ENCODE measurements at regions not wholly inside any gene's neighbourhood (a gene's known extent, or its start where the extent isn't known, plus 50 kb on each side); places are given as distances from the start of the nearest gene placed in this dataset.

DNA sequence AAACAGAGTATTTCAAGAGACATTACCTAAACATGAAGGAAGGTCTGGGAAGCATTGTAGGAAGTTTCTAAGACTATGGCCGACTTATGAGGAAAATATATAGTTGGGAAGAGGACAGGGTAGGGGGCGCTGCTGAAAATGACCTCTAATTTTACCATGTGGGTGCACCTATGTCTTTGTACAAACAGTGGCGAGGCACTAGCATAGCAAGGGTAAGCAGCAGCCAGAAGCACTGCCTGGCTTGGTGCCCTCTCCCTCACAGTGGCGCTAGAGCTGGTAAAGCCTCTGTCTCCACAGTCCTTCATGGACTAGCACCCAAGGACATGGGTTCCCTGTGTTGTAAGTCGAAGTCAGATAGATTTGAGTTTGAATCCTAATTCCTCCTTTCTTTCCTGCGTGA is 461.2 kb downstream of the INHBA start:
- DNase-seq, result no peak
- WGBS, 5 donors, result 83 to 92% (median 86%) methylated on average over 6 of the region's 6 CpGs
- H3K27ac ChIP-seq, result no peak overlapping the region
- H3K36me3 ChIP-seq, result no peaks in the 10 kb centered on the region
- intact Hi-C loops (cut with DNase I; ENCODE audit: low total_unique reads), result no loop called here
- H3K27me3 ChIP-seq, result no peaks in the 10 kb centered on the region
- no peak for TF ChIP-seq EP300 (IDR thresholded peaks at IDR 0.05)
- no peak for TF ChIP-seq POLR2AphosphoS5 (IDR thresholded peaks at IDR 0.05)
- no peak for TF ChIP-seq POLR2A (IDR thresholded peaks at IDR 0.05)
- TF ChIP-seq, protein P1, sequence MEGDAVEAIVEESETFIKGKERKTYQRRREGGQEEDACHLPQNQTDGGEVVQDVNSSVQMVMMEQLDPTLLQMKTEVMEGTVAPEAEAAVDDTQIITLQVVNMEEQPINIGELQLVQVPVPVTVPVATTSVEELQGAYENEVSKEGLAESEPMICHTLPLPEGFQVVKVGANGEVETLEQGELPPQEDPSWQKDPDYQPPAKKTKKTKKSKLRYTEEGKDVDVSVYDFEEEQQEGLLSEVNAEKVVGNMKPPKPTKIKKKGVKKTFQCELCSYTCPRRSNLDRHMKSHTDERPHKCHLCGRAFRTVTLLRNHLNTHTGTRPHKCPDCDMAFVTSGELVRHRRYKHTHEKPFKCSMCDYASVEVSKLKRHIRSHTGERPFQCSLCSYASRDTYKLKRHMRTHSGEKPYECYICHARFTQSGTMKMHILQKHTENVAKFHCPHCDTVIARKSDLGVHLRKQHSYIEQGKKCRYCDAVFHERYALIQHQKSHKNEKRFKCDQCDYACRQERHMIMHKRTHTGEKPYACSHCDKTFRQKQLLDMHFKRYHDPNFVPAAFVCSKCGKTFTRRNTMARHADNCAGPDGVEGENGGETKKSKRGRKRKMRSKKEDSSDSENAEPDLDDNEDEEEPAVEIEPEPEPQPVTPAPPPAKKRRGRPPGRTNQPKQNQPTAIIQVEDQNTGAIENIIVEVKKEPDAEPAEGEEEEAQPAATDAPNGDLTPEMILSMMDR (IDR thresholded peaks at IDR 0.05), result no peak
- H3K9me3 ChIP-seq, result no peaks in the 10 kb centered on the region
- H3K4me1 ChIP-seq, result no peaks in the 10 kb centered on the region
- H3K4me3 ChIP-seq, result no peak overlapping the region

DNA sequence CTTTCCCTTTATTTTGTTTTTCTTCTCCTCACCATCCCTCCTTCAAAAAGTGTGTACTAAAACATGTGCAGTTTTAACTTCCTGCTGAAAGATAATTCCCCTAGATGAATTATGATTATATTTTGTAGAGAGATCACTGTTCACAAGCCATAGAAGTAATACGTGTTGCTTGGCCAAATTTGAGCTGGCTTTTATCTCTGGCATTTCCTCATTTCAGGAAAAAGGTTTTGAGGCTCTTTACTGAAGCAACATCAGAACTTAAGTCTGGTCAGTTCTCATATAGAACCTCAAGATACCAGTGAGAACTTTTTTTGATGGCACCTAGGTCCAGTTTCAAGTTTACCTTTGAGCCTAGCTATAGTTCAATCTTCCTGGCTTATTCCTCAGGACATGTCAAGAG is 463.3 kb downstream of the INHBA start:
- Histone ChIP-seq H3K36me3 (no peaks in the 10 kb centered on the region), H3K27ac (no peak overlapping the region), H3K9me3 (no peaks in the 10 kb centered on the region), H3K27me3 (no peaks in the 10 kb centered on the region), H3K4me3 (no peak overlapping the region), H3K4me1 (no peaks in the 10 kb centered on the region)
- DNase-seq, result no peak
- intact Hi-C loops (cut with DNase I; ENCODE audit: low total_unique reads), result no loop called here
- TF ChIP-seq EP300 (IDR thresholded peaks at IDR 0.05) (no peak), POLR2AphosphoS5 (IDR thresholded peaks at IDR 0.05) (no peak), POLR2A (IDR thresholded peaks at IDR 0.05) (no peak)
- TF ChIP-seq, protein P1 (IDR thresholded peaks at IDR 0.05), result no peak
- 47 to 56% (median 54%) methylated on average over 1 of the region's 1 CpG for WGBS, 5 donors

DNA sequence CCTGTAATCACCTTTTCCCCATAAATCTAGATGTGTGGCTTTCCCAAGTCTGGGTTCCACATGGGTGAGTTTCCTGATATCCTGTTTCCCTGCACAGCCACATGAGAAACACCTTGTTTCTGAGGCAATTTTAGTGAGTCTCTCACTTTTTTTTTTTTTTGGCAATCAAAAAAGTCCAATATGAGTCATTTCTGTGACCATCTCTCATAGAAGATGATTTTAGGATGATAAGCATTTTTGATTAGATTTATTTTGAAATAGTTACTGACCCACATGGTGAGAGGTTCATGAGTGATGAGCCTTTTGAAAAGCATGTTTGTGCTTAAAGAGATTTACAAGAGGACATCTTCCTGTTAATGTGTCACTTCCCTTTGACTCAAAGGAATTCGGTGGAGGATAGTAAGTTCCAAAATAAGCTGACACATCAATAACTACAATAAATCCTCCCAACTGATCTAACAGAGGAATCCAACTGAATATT is 464.0 kb downstream of the INHBA start:
- TF ChIP-seq POLR2AphosphoS5 (IDR thresholded peaks at IDR 0.05) (no peak), EP300 (IDR thresholded peaks at IDR 0.05) (no peak)
- TF ChIP-seq, protein P1 (IDR thresholded peaks at IDR 0.05), result no peak
- Histone ChIP-seq H3K27me3 (no peaks in the 10 kb centered on the region), H3K27ac (no peak overlapping the region), H3K4me1 (no peaks in the 10 kb centered on the region), H3K36me3 (no peaks in the 10 kb centered on the region), H3K9me3 (no peaks in the 10 kb centered on the region), H3K4me3 (no peak overlapping the region)
- 56 to 76% (median 71%) methylated on average over 1 of the region's 1 CpG for WGBS, 5 donors
- intact Hi-C loops (cut with DNase I; ENCODE audit: low total_unique reads), result no loop called here
- no peak for DNase-seq

DNA sequence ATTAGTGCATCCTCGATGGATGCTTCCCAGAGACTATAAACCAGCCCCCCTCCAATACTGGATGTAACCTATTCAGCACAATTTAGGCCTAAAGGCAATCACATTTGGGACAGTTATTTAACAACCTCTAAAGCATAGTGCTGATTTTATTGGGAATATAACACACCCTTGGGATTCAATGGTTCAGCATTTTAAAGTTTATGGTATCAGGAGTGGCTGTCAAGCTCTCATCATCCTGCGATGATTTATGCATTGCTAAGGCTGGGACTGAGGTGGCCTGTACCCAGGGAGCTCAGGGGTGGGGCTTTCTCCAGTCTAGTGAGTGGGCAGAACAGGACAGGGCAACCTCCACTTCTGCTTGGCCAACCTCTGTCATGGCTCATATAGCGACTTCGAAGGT is 464.9 kb downstream of the INHBA start:
- WGBS, 5 donors, result 89 to 98% (median 90%) methylated on average over 4 of the region's 4 CpGs
- no peaks in the 10 kb centered on the region for H3K4me1 ChIP-seq
- DNase-seq, result no peak
- TF ChIP-seq EP300 (IDR thresholded peaks at IDR 0.05), result no peak
- no peak for TF ChIP-seq POLR2A (IDR thresholded peaks at IDR 0.05)
- intact Hi-C loops (cut with DNase I; ENCODE audit: low total_unique reads), result no loop called here
- no peaks in the 10 kb centered on the region for H3K27me3 ChIP-seq
- no peaks in the 10 kb centered on the region for H3K9me3 ChIP-seq
- no peak overlapping the region for H3K27ac ChIP-seq
- H3K36me3 ChIP-seq, result no peaks in the 10 kb centered on the region
- H3K4me3 ChIP-seq, result no peak overlapping the region

DNA sequence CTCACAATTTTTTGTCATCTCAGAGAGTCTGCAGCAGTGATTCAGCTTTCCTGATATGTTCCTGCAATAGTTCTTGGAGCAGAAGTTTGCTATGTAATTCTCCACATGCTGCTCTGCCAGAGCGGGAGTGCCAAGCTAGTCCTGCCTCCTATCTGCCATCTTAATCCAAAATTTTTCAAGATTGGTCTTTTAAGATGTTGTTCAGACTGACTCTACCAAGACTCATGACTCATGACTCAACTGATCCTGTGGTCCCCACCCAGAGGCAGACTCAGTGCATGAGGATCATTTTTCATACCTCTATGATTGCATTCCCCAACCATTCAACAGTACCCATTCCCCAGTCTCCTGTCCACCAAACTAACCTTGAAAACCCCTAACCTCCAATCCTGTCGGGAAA is 470.8 kb downstream of the INHBA start:
- H3K9me3 ChIP-seq, result peaks cover 0 to 28% (median 8%) of the 10 kb centered on the region in 4 donors
- no peaks in the 10 kb centered on the region for H3K4me1 ChIP-seq
- intact Hi-C loops (cut with DNase I; ENCODE audit: low total_unique reads), result no loop called here

More for the DNA sequence above, 470.8 kb downstream of the INHBA start:
- TF ChIP-seq POLR2A (IDR thresholded peaks at IDR 0.05) (no peak), POLR2AphosphoS5 (IDR thresholded peaks at IDR 0.05) (no peak), EP300 (IDR thresholded peaks at IDR 0.05) (no peak)
- TF ChIP-seq, protein P1 (IDR thresholded peaks at IDR 0.05), result no peak
- Histone ChIP-seq H3K36me3 (no peaks in the 10 kb centered on the region), H3K27me3 (no peaks in the 10 kb centered on the region), H3K27ac (no peak overlapping the region), H3K4me3 (no peak overlapping the region)
- 93 to 98% (median 96%) methylated on average over 2 of the region's 2 CpGs for WGBS, 5 donors
- no peak for DNase-seq

Measured in stomach (tissue), 8 donors.